Right hindlimb (tissue), 1 donor: ENCODE measurements at regions not wholly inside any gene's neighbourhood (a gene's known extent, or its start where the extent isn't known, plus 50 kb on each side); places are given as distances from the start of the nearest gene placed in this dataset.
"Not testable (repeated sequence)": the region's sequence is repeated elsewhere in the genome, so short reads cannot be mapped to it uniquely, and the experiment has no call there.

ENCODE experiments used
- DNase-seq: peaks from one replicate; pipeline ENCODE4 v3.0.0-alpha.2; 2018

DNA sequence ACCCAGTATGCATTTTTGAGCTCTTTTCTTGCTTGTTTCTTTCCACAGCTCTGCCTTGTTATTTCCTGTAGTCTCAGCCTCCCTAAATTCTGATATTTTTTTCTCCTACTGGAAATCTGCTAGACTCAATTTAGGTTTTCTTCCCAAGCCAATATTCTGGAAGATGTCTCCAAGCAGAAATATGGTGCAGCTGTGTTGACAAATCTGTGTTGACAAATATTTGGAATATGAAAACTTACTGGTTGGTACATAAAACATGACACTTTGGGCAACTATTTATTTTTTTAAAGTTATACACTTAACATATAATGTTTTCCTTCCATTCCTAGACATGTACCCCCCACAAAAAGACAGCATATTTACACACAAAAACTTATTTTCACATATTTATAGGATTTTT, 1048.4 kb downstream of the NCAM2 start:
- no peak for DNase-seq

DNA sequence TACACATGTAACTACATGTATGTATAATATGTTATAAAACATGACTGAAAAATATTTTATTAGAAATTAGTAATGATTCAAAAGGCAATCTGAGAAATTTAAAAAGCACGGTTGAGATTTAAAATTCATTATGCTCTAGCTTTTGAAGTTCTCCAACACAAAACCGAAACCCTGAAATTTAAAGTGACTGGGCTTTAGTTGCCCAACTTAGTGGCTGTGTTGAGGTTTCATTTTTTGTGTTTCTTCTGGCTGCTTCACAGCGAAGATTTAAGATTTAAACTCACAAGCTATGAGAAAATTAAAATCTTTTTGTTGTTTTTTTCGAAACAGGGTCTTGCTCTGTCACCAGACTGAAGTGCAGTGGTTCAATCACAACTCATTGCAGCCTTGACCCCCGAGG, 1058.7 kb downstream of the NCAM2 start:
- DNase-seq = no peak

DNA sequence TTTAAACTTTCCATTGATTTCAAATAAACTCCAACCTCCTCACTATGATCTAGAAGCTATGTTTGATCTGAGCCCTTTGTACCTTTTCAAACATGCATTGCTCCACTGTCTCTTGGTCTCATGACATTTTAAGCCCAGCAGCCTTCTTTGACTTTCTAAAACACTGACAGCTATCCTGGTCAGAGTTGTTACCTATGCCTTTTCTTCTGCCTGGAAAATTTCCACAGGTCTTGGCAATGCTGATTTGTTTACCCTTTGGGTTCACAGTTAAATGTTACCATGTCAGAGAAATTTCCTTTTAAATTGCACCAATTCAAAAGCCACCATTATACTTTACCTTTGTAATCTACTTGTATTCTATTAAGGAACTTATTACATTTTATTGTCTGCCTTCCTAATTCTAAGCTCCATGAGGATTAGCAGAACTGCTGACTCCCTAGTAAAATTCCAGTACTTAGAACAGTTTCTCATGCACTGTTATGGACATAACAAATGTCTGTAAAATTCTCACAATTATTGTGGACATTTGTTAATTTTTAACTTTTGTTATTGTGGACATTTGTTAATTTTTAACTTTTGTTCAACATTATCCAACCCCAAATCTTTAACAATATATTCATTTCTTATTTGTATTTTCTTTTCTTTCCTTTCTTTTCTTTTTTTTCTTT, 1064.4 kb downstream of the NCAM2 start:
- no peak for DNase-seq

DNA sequence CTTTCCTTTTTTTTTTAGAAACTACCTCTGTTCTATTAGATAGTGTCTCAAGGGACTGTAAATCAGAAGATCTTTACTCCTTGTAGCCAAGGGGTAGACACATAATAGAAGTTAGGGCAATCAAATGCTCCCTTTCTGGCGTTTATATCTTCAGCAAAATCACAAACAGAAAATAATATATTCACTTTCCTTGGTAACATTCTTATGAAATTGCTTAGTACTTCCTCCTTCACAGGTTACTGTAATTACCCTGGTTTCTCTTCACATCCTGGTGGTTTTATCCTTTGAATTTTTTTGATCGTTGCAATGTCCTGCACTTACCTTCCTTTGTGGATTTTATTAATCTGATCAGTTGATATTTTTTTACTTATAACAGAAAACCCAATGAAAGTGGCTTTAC, 1064.9 kb downstream of the NCAM2 start:
- DNase-seq = no peak

DNA sequence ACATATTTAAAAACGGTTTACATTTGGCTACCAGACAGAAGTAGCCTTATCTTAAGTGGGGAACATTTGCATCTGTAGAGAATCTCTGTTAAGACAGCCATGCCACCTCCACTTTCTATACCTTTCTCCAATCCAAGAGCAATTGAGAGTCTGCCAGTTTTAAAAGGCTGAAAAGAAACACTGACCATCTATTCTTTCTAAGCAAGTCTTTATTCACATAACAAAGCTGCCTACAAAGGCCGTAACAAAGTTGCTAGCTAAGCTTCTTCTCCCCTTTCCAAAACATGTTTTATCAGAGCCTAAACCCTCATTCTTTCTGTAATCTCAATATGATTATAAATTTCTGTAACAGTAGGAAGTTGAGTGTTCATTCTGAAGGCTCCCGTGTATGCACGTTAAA, 1078.3 kb downstream of the NCAM2 start:
- DNase-seq = no peak

DNA sequence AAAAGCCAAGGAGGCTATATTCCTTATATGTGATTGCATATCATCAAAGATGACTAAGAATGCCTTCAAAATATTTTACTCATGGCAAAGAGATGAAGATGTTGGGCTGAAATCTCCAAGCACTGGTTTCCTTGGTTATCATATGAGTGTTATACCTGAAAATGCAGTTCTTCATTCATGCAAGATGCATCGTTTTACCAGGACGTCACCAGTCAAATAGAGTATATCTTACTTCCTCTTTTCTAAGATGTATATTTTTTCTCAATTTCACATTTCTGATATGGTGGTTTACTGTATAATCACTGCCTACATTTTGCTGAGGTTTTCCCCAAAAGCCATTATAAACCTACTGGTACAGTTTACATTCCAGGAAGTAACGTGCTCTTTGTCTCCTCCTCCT, 1085.7 kb downstream of the NCAM2 start:
- DNase-seq = no peak

DNA sequence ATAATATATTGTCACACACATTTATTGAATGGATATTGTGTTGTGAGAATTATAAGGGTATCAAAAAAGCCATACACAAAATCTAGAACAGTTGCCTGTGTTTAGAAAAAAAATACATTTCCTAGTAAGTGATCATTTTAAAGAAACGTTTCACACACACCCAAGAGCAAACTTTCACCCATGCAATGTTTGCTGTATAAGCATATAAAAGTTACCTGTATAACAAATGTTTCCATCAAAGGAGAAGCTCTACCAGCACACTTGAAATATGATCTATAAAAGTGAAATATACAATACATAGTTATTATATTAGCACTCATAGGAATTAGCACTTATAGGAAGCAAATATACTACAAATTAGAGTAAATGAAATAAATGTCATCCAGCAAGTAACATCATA, 1098.1 kb downstream of the NCAM2 start:
- DNase-seq = no peak

DNA sequence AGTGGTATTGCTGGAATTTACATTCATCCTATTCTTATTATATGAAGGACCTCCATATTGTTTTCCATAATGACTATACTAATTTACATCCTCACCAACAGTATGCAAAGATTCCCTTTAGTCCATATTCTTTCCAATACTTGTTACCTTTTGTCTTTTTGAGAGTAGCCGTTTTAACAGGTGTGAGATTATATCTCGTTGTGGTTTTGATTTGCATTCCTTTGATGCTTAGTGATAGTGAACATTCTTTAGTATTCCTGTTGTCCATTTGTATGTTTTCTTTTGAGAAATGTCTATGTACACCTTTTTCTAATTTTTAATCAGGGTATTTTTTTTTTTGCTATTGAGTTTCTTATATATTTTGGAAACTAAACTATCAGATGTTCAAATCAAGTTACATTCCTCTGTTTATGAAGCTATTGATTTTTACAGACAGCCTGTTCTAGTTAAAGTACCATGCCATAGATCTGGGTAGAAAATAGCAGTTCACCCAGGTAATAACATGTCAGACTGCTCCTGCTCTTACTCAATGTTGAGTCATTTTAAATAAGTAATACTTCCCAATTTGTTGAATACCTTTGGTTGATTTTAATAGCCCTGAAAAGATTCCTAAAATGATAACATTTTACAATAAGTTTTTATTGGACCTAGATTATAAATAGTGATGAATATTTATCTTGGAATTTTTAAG, 1108.7 kb downstream of the NCAM2 start:
- no peak for DNase-seq

DNA sequence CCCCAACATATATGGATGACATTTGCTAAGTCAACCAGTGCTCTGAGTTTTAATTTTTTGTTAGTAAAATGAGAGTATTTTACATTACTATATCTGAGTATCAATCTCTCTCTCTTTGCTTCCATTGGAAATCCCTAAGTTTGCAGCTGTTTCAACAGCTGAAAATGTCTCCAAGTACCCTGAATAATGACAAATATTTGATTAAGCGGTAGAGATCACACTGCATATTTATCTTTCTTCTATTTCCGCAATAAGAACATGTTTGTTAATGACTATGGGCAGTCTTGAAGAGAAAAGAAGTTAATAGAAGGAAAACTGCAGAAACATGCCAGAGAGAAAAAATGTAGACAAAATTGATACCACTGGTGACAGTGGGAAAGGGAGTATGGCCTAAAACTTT, 1117.5 kb downstream of the NCAM2 start:
- no peak for DNase-seq

DNA sequence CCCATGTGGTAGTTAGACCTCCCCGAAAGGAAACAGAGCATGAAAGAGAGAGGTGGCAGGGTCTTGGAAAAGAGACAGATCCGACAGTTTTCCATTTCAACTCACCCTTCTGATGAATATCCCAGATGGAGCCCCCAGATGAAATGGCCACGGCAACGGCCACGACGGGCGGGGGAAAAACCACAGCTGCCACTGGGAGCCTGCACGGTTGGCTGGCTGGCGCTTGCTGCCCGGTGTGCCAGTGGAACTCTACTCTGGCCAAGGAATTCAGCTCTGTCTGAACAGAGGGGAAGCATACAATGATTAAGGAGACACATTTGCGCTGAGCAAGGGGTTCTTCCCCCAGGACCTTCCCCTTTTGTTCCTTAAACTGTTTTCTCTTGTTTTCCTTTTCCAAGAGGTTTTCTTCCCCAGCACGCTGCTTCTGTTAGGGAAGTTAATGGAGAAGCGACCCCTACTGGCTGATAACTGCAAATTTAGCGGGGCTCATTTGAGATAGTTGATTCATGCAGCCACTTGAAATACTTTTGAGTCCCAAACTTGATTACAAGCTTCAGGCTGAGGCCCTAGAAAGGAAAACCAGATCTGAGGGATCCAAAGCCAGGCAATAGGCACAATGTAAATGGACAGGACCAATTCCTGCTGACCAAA, 1122.5 kb downstream of the NCAM2 start:
- DNase-seq = no peak

DNA sequence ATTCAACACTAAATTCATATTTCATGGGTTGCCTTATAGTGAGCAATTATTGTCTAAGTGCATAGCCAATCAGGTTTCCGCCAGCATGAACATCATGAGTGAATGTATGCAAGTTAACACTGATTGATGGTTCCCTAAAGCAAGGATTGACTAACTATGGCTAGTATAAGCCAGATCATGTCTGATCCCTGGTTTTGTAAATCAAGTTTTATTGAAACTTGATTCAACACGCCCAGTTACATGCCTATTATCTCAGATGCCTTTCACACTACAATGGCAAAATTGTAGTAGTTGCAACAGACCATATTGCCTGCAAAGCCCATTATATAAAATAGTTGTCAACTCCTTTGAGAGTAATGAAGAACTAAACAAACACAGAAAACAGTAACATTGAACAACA, 1127.4 kb downstream of the NCAM2 start:
- no peak for DNase-seq

DNA sequence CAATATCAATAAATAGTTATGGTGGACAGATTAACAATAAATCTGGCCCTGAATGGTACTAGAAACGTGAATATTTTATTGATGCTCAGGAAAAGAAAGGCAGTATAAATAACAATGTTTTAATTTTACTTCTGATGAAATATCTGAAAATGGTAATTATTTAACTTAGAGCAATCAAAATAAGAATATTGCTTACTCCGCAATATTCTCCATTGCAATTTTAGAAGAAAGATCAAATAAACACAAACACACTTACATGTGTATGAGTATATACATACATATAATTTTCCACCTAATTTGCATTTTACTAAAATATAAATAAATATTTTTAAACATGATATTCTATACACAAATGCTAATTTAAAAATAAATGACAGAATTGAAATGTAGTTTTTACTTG, 1130.5 kb downstream of the NCAM2 start:
- DNase-seq = no peak

DNA sequence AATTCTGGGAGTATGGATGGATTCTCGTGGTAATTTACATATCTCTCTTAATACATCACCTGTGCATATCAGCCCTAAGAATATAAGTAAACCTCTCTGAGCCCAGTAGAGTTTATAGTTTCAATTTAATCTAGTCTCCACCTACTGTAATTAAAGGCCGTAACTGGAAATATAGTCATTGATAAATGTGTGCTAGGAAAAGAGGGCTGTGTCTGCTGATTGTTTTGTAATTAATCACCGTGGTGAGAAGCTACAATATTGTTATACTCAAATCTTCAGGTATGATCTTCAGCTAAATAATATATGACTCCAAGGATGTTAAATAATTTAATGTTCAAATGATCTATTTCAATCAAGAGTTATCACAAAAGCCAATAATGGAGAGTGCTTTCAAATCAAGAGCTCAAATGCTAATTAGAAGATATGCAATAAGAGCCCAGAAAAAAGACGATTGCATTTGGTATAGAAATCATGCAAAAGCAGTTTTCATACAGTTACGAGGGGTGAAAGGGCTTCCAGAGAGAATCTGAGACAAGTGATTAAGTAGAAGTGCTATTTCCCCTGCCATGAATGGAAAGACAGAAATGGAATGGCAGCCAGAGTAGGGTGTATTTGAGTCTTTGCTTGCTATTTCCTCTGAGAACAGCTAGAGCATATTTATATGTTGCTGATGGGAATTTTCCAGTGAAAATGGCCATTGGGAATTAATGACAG, 1134.3 kb downstream of the NCAM2 start:
- DNase-seq = no peak

DNA sequence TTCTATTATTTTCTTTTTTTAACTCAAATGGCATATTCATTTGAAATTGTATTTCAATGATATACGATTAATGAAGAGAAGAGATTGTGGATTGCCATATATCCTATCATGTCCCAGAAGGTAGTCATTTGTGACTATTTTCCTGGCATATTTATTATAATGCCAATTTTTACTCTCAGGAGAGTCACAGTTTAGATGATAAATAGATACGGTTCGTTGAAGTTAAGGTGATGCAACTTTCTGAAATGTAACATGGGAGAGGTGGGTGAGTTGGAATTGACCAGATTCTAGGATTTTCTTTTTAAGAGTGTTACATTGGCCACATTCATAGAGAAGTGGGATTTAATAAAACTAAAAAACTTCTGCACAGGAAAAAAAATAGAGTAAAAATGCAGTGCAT, 1138.5 kb downstream of the NCAM2 start:
- DNase-seq = no peak

DNA sequence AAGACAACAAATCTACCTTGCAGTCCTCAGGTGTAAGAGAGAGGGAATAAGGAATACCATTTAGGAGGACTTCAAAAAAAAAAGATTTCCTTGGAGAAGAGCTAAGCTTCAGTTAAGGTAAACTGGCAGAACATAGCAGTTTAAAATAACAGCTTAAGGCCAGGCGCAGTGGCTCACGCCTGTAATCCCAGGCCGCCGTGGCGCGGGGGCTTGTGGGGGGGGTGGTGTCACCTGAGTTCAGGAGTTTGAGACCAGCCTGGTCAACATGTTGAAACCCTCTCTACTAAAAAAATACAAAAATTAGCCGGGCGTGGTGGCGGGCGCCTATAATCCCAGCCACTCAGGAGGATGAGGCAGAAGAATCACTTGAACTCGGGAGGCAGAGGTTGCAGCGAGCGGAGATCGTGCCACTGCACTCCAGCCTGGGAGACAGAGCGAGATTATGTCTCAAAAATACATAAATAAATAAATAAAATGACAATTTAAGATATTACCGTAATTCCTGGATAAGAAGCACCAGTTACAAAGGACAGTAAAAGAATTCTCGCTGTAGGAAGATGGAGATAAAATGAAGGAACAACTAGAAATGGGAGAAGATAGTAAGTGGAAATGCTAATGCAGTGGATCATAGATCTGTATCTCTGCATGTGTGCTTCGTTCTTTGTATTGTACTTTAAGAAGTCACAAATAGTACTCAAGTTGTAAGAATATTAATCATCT, 1140.2 kb downstream of the NCAM2 start:
- DNase-seq = no peak

DNA sequence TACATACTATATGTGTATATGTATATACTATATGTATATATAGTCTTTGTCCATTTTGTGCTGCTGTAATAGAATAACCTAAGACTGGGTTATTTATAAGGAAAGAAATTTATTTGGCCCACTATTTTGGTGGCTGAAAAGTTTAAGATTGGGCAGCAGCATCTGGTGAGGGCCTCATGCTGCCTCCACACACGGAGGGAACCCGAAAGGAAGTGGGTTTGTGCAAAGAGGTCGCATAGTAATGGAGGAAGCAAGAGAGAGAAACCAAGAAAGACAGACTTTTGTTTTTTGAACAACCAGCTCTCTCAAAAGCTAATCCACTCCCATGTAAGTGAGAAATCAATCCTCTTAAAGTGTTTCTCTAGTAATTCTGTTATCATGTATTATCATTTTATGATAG, 1147.3 kb downstream of the NCAM2 start:
- no peak for DNase-seq

DNA sequence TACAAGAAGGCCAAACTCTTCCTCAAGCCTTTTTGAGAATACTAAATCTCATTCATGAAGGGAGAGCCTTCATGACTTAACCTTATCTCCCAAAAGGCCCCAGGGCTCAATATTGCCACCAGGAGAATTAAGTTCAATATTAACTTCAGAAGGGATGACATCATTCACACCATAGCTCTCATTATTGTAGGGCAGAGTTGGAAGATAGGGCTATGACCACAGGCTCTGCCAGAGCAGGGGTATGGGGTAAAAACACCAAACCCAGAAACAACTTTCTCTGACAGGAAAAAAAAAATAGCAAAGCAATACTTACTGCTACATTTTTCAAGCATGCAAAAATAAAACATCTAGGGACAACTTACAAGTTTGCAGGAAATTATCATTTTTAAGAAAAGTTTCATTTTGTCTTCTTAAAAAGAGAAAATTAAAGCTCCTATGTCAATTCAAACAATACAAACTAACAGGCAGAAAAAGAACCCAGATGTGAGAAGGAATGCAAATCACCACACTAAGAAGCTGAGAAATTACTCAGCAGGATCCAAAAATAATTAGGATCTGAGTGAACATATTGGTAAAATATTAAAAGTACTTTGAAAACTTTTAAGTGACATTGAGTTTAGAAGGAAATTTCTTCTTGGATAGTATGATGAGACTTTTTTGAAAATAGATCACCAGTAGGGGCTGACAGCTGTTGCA, 1156.5 kb downstream of the NCAM2 start:
- DNase-seq = no peak

DNA sequence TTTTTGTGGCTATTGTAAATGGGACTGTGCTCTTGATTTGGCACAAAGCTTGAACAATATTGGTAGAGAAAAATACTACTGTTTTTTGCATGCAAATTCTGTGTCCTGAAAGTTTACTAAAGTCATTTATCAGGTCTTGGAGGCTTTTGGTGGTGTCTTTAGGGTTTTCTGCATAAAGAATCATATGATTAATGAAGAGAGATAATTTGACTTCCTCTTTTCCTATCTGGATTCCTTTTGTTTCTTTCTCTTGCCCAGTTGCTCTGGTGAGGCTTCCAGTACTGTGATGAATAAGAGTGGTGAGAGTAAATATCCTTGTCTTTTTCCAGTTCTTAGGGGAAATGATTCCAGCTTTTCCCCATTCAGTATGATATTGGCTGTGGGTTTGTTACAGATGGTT, 1166.7 kb downstream of the NCAM2 start:
- no peak for DNase-seq

DNA sequence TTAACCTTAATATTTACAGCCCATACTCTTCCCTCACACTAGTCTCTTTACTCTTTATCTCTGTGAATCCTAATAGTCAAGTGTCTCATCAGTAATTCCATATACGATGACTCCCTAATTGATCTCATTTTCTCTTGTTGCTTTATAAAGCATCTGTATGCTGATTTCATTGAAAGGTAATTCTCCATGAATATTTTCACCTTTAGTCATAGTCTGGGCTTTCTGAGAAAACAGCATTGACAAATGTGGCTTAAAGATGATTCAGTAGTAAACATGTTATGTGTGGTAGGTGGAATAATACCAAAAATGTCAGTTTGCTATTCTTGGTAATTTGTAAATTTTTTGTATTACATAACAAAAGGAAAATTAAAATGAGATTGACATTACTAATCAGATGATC, 1176.5 kb downstream of the NCAM2 start:
- no peak for DNase-seq

DNA sequence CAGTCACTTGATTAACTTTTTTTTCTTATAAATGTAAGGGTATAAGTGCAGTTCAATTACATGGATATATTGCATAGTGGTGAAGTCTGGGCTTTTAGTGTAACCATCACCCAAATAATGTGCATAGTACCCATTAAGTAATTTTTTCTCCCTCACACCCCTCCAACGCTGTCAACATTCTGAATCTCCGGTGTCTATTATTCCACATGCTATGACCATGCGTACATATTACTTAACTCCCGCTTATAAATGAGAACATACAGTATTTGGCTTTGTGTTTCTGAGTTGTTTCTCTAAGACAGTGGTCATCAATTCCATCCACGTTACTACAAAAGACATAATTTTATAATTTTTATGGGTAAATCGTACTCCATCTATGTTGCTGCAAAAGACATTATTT, 1191.1 kb downstream of the NCAM2 start:
- no peak for DNase-seq

DNA sequence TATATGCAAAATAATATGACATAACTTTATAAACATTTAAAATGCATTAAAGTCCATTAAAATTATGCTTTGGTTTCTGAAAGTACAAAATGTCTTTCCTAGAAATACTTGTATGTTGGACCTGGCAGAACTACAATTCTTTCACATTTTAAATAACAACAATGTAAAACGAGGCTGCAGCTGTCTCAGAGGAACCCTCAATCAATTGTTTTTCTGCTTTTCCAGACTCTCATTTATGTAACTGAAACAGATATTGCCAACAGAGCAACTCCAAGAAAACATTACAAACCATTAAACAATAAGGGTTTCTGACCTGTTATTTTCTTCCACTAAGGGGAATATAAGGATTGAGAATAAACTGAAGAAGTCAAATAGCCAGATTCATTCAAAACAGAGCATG, 1193.4 kb downstream of the NCAM2 start:
- peak; percentile 45 for DNase-seq

DNA sequence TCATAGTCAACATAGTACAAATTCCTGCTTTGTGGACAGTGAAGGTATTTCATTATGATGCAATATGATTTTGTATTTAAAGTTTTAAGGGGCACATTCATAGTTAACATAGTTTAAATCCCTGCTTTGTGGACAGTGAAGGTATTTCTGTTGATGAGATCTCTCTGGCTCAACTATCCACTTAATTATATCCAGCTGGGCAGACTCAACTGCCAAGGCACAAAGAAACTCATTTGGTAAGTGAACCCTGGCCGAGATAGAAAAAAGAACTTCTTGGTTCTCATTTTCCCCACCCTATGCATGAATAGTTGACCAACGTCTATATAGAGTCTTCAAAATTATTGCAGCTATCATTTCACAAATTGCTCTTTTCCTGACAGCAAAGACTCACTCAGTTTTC, 1194.6 kb downstream of the NCAM2 start:
- no peak for DNase-seq

DNA sequence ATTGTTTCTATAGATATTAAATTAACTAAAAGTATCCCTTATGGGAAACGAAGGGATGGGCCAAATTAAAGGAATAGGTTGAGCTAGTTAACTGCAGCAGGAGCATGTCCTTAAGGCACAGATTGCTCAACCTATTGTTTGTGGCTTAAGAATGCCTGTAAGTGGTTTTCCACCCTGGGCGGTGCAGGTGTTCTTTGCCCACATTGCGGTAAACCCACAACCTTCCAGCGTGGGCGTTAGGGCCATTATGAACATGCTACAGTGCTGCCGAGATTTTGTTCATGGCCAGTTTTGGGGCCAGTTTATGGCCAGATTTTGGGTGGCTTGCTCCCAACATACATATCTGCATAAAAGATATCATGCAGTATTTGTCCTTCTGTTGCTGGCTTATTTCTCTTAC, 1196.8 kb downstream of the NCAM2 start:
- DNase-seq = not testable (repeated sequence)
